Type B pancreatic cell (in vitro differentiated cells): ENCODE measurements at regions not wholly inside any gene's neighbourhood (a gene's known extent, or its start where the extent isn't known, plus 50 kb on each side); places are given as distances from the start of the nearest gene placed in this dataset.
A peak's percentile ranks its signal among the peaks of the same experiment; 100 is the strongest.

Experiments used
- DNase-seq: peaks from one replicate; pipeline ENCODE4 v3.0.0; 2021; ENCODE audit warnings: mixed read lengths; ENCODE audit not compliant: unreplicated experiment; ENCODE audit errors: extremely low spot score
- H3K27ac Mint-ChIP-seq: 2 replicates; pipeline ENCODE4 v1.8.0; 2021; ENCODE audit warnings: mild to moderate bottlenecking, mixed read lengths
- H3K27me3 Mint-ChIP-seq: 2 replicates; pipeline ENCODE4 v1.8.0; 2021; ENCODE audit warnings: mixed read lengths
- H3K36me3 Mint-ChIP-seq: 2 replicates; pipeline ENCODE4 v1.8.0; 2021; ENCODE audit warnings: mixed read lengths
- H3K4me1 Mint-ChIP-seq: one replicate; pipeline ENCODE4 v1.8.0; 2021; ENCODE audit warnings: mixed read lengths; ENCODE audit not compliant: unreplicated experiment
- H3K4me3 Mint-ChIP-seq: 2 replicates; pipeline ENCODE4 v1.8.0; 2021; ENCODE audit warnings: mild to moderate bottlenecking, mixed read lengths
- H3K9me3 Mint-ChIP-seq: 2 replicates; pipeline ENCODE4 v1.8.0; 2021; ENCODE audit warnings: mixed read lengths
- CTCF ChIP-seq: fragments of 200-600 bp; sonication (generic); conservative IDR thresholded peaks from 2 replicates; pipeline ENCODE4 v1.5.0; 2021; ENCODE audit warnings: antibody characterized with exemption, mild to moderate bottlenecking

GRCh38 chr10:123517901-123518300 is 148.3 kb upstream of the GPR26 start:
- peak; percentile 32 for DNase-seq
- Mint-ChIP-seq H3K9me3 (no peaks in the 10 kb centered on the region), H3K4me1 (peaks cover 14% of the 10 kb centered on the region), H3K36me3 (no peaks in the 10 kb centered on the region), H3K27ac (no peak overlapping the region), H3K4me3 (no peak overlapping the region), H3K27me3 (peaks cover 77% of the 10 kb centered on the region)
- TF ChIP-seq CTCF: no peak

- Mint-ChIP-seq H3K36me3 (no peaks in the 10 kb centered on the region), H3K27me3 (peaks cover 77% of the 10 kb centered on the region), H3K4me1 (peaks cover 7% of the 10 kb centered on the region), H3K27ac (no peak overlapping the region), H3K4me3 (no peak overlapping the region), H3K9me3 (no peaks in the 10 kb centered on the region)
- no peak for TF ChIP-seq CTCF
- peak; percentile 43 for DNase-seq
Measured at GRCh38 chr10:123518765-123519164, 147.4 kb upstream of the GPR26 start.

GRCh38 chr10:123519861-123520260 is 146.3 kb upstream of the GPR26 start:
- H3K27me3 Mint-ChIP-seq: peaks cover 70% of the 10 kb centered on the region
- no peaks in the 10 kb centered on the region for H3K9me3 Mint-ChIP-seq
- H3K36me3 Mint-ChIP-seq: no peaks in the 10 kb centered on the region
- TF ChIP-seq CTCF: no peak
- no peak overlapping the region for H3K27ac Mint-ChIP-seq
- H3K4me3 Mint-ChIP-seq: no peak overlapping the region
- DNase-seq: peak; percentile 47
- peaks cover 7% of the 10 kb centered on the region for H3K4me1 Mint-ChIP-seq

GRCh38 chr10:123521076-123521475 is 145.1 kb upstream of the GPR26 start:
- H3K27ac Mint-ChIP-seq: no peak overlapping the region
- H3K4me3 Mint-ChIP-seq: no peak overlapping the region
- DNase-seq: peak; percentile 15
- H3K9me3 Mint-ChIP-seq: no peaks in the 10 kb centered on the region
- H3K4me1 Mint-ChIP-seq: peaks cover 7% of the 10 kb centered on the region
- no peaks in the 10 kb centered on the region for H3K36me3 Mint-ChIP-seq
- H3K27me3 Mint-ChIP-seq: peaks cover 63% of the 10 kb centered on the region
- TF ChIP-seq CTCF: no peak

GRCh38 chr10:123521556-123521955 is 144.6 kb upstream of the GPR26 start:
- Mint-ChIP-seq H3K27ac (no peak overlapping the region), H3K36me3 (no peaks in the 10 kb centered on the region), H3K9me3 (no peaks in the 10 kb centered on the region), H3K4me1 (peaks cover 7% of the 10 kb centered on the region), H3K4me3 (no peak overlapping the region), H3K27me3 (peaks cover 60% of the 10 kb centered on the region)
- peak; percentile 56 for DNase-seq
- TF ChIP-seq CTCF: no peak

GRCh38 chr10:123522702-123523312 is 143.3 kb upstream of the GPR26 start:
- Mint-ChIP-seq H3K27me3 (peaks cover 54% of the 10 kb centered on the region), H3K9me3 (no peaks in the 10 kb centered on the region), H3K36me3 (no peaks in the 10 kb centered on the region), H3K4me1 (peaks cover 1% of the 10 kb centered on the region), H3K27ac (no peak overlapping the region), H3K4me3 (no peak overlapping the region)
- peak; percentile 18 for DNase-seq
- TF ChIP-seq CTCF: no peak
